Neural cell (in vitro differentiated cells): ENCODE measurements at regions not wholly inside any gene's neighbourhood (a gene's known extent, or its start where the extent isn't known, plus 50 kb on each side); places are given as distances from the start of the nearest gene placed in this dataset.

Source experiments
- CTCF ChIP-seq: fragments of 450-650 bp; IDR thresholded peaks from 2 replicates; pipeline ENCODE4 v1.5.1; 2014; ENCODE audit warnings: antibody characterized with exemption, mild to moderate bottlenecking, moderate library complexity; ENCODE audit not compliant: poor library complexity, severe bottlenecking
- EP300 ChIP-seq: fragments of 450-650 bp; conservative IDR thresholded peaks from 2 replicates; pipeline ENCODE4 v1.6.1; 2014; ENCODE audit warnings: antibody characterized with exemption, mild to moderate bottlenecking, moderate library complexity; ENCODE audit not compliant: poor library complexity, severe bottlenecking
- EZH2 ChIP-seq: fragments of 200-600, 300-800 bp; shearing (Covaris generic), sonication (generic); IDR thresholded peaks from 2 replicates; pipeline ENCODE4 v1.6.1; 2014; ENCODE audit warnings: antibody characterized with exemption, low read length, borderline replicate concordance, mild to moderate bottlenecking; ENCODE audit not compliant: insufficient read depth, poor library complexity, severe bottlenecking
- MXI1 ChIP-seq: fragments of 450-650 bp; conservative IDR thresholded peaks from 2 replicates; pipeline ENCODE4 v1.6.1; 2014; ENCODE audit warnings: antibody characterized with exemption, mild to moderate bottlenecking; ENCODE audit not compliant: poor library complexity, severe bottlenecking
- POLR2AphosphoS5 ChIP-seq: IDR thresholded peaks from 2 replicates; pipeline ENCODE4 v1.6.1; 2012
- RAD21 ChIP-seq: fragments of 450-650 bp; conservative IDR thresholded peaks from 2 replicates; pipeline ENCODE4 v1.6.1; 2014; ENCODE audit warnings: antibody characterized with exemption, mild to moderate bottlenecking, moderate library complexity
- REST ChIP-seq: IDR thresholded peaks from 2 replicates; pipeline ENCODE4 v1.6.1; 2012; ENCODE audit warnings: borderline replicate concordance
- SMC3 ChIP-seq: fragments of 450-650 bp; conservative IDR thresholded peaks from 2 replicates; pipeline ENCODE4 v1.6.1; 2014; ENCODE audit warnings: antibody characterized with exemption, mild to moderate bottlenecking, moderate library complexity; ENCODE audit not compliant: poor library complexity
- TAF1 ChIP-seq: IDR thresholded peaks from 2 replicates; pipeline ENCODE4 v1.6.1; 2012; ENCODE audit warnings: low read depth

- no peak for TF ChIP-seq SMC3
- no peak for TF ChIP-seq CTCF
- TF ChIP-seq POLR2AphosphoS5, result no peak
- TF ChIP-seq EP300, result no peak
- TF ChIP-seq RAD21, result no peak
- TF ChIP-seq EZH2, result no peak
- no peak for TF ChIP-seq TAF1
- no peak for TF ChIP-seq MXI1
- no peak for TF ChIP-seq REST
These were observed 77.5 kb upstream of the CAPZB start for GRCh38 chr1:19562847-19563246.
